Activated CD4-positive, CD25-positive, alpha-beta regulatory T cell treated with anti-CD3 and anti-CD28 coated beads, Interleukin-2, amount 50 U/mL, for 16 hours (primary cell): ENCODE measurements at regions not wholly inside any gene's neighbourhood (a gene's known extent, or its start where the extent isn't known, plus 50 kb on each side); places are given as distances from the start of the nearest gene placed in this dataset.

Source experiments
- DNase-seq: peaks from one replicate; pipeline ENCODE4 v3.0.0-alpha.2; 2020; ENCODE audit warnings: low read depth, low spot score

DNA sequence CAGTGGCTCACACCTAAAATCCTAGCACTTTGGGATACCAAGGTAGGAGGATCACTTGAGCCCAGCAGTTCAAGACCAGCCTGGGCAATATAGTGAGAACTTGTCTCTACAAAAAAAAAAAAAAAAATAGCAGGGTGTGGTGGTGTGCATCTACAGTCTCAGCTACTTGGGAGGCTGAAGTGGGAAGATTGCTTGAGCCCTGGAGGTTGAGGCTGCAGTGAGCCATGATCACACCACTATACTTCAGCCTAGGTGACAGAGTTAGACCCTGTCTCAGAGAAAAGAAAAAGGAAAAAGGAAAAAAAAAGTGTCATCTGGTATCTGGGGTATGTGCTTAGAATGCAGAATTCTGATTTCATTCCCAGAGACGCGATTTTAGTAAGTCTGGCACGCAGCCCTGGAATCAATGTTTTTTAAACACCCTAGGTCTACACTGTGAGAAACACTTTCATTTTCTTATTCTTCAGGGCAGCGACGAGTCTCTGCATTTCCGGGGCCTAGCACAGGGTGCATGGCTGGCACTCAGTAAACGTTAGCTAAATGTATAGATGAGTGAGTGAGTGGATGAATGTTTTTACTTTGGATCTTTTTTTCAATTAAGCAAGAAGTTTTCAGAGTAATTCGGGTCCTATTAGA is 243.8 kb upstream of the PWP1 start:
- DNase-seq = no peak

DNA sequence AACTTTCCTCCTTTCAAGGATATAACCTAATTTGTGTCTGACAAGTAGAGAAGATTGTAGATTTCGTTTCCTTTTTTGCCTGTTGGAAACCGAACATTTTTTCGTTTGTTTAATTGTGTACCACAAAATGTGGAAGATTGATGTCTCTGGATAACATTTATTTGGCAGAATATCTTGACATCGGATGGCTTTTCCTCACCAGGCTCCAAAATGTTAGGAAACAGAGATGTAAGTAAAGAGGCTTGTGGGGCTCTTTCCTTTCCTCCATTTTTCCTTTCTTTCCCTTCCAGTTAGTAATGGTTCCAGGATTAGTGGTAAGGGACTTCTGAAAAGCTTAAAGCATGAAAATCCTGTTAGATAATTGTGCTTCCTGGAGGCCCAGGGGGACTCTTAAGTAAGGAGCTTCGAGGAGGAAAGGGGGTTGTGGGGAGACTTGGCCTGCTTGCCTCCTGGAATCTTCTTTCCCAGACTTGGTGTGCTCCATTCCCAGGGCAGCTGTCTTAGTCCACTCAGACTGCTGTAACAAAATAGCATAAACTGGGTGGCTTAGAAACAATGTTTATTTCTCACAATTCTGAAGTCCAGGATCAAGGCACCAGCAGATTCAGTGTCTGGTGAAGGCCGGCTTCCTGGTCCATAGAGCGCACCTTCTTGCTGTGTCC is 243.1 kb upstream of the PWP1 start:
- DNase-seq = no peak

DNA sequence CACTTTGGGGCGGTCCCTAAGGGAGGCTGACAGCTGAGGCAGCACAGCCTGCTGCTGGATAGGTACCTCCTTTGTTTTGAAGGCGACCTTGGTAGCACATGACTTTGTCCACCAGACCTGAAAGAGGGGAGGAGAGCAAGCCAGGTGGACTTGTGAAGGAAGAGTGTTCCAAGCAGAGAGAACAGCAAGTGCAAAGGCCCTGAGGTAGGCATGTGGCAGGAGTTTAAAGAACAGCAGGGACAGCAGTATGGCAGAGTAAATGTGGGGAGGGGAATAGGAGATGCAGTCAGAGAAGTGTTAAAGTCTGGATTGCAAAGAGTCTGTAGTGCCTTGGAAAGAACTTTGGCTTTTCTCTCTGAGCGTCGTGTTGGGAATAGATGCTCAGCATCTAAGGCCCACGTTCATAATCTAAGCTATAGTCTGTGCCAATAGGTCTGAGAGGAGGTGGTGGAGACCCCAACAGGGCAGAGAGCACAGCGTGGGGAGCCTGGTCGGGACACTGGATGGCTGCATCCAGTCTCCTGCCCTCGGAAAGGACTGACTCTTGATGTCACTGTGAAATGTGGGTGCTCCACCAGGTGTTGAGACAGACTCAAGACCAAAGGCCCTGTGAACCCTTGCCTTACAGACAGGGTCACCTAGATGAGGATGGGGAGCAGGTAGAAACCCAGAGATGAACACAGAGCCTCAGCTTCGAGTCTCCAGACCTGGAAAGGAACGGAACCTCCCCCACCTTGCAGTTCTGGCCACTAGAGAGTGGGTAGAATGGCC is 242.1 kb upstream of the PWP1 start:
- no peak for DNase-seq

DNA sequence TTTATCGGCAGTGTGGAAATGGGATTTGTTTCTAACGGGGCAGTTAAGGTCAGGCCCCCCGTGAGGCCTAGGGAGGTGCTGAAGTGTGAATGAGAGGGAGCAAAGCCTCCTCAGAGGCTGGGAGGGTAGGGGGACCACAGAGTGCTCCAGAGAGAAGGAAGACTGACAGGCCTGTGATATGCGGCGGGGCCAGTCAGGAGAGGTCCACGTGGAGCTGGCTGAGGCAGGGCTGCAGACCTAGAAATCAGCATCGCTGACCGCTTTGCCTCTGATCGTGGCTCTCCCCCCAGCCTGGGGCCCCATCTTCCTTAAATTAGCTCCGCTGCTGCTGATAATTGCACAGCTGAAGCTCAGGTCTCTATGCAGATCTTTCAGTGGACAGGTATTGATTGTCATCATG is 240.8 kb upstream of the PWP1 start:
- no peak for DNase-seq

DNA sequence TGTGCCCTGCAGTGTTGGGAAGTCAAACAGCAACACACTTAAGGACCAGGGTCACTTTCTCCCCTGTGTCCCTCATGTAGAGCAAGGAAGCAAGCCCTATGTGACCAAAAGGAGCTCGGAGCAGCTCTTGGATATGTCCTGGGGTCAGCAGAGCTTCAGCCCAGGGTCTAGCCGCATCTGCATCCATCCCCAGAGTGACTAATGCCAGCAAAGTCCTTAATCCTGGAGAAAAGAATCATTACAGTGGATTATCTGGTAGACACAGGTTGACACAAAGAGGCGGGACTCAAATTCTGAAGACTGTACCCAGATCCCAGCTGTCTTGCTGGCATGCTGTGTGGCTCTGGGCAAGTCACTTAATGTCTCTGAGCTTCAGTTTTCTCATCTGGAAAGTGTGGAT is 239.1 kb upstream of the PWP1 start:
- DNase-seq = no peak

DNA sequence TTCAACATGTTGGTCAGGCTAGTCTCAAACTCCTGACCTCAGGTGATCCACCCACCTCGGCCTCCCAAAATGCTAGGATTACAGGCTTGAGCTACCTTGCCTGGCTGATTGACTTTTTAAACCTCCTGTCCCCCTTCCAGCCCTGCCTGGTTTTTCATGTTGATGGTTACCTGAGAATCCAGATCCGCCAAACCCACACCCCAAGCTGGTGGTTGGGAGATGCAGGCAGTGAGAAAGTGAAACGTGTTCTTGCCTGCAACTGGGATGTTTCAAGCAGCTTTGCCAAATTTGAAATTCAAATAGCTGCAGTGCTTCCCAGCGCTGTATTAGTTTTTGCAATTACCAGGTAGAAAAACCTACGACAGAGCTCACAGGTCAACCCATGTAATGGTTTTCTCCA is 238.3 kb upstream of the PWP1 start:
- no peak for DNase-seq

DNA sequence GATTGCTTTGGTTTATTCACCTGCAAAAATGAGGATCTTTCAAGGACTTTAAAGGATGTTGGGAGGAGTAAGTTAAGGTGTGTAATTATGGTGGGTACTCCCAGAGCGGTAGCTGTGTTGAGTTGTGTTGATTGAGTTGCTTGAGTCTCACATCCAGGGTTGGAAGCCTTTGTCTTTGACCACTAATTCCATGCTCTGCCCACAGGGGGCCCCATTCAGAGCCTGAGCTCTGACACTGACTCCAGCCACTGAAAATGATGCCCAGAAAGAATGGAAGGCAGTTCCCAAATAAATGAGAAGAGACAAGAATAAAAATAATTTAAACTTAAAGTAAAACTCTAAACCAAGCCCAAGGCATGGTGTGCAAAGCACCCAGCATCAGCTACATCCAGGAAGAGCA is 237.4 kb upstream of the PWP1 start:
- DNase-seq = no peak

DNA sequence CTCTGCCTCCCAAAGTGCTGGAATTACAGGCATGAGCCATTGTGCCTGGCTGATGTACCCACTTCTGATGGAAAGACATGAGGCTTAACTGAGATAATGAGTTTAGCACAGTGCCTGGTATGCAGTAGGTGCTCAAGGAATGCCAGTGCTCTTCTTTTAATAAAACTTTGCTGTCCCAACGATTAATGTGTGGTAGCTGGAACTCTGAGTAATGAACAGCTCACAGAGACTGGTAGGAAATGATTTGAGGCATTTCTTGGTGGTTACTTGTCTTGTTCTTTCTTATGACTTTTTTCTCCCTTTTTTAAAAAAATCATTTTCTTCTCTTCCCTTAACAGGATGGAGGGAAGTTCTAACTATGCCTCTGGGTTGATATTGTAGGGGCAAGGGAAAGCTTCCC is 235.7 kb upstream of the PWP1 start:
- DNase-seq = no peak

DNA sequence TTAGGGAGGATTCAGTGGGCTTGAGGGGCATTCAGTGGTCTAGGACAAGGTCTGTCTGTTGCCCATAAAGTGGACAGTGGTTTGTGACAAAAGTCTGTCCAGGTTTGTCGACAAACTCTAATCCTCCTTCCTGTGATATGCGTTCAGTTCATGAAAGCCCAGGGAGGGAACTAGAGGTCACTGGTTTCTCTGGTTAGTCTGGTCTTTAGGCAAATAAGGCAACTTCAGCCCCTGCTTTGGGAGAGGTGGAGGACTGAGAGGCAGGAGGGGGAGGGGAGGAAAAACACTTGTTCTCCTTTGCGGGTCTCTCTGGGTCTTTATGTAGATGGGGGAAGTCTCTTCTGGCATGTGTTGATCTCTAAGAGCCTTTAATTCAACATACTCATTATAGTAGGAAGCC is 235.1 kb upstream of the PWP1 start:
- DNase-seq = no peak

DNA sequence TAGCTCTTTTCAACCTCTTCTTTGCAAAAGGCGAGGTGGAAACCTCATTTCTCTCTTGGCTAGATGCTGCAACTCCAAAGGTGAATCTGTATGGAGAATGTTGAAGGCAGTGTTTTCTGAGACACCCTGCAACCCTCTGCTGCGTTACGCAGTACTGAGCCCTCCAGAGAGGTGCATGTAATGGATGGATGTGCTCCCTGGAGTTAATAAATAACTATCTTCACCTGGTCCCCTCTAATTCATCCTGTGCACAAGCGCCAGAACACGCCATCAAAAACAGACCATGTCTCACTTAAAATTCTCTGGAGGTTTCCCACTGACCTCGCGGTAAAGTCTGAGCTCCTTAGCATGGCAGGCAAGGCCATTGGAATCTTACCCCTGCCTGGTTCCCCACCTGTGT is 234.4 kb upstream of the PWP1 start:
- no peak for DNase-seq

DNA sequence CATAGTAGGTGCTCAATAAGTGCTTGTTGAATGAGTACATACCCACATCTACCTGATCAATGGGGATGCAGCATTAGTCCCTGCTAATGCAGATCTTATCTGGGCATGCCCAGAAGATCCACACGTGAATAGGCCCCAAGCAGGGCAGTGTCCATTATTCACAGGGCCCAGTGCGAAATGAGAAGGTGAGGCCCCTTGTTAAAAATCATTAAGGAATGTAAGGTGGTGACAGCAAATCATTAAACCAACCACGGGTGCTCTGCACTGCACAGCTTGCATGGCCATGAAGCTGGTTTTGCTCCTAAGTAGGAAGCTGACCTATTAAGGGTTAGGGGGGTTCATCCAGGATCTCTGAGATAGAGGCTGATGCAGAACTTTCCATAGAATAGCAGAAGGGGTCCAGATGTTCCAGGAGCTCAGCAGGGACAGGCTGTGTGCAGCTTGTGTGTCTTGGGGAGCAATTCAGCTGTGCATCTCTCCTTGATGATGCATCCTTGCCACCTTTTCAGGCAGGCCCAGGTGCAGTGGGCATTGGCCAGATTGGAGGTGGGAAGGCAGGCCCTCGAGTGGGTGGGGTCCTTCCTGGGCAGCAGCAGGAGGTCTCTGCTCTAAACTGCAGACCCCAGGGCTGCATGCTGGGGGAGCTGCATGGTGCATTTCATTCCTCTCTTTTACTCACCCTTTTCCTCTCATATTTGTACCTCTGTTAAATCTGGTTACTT is 231.3 kb upstream of the PWP1 start:
- DNase-seq = no peak

DNA sequence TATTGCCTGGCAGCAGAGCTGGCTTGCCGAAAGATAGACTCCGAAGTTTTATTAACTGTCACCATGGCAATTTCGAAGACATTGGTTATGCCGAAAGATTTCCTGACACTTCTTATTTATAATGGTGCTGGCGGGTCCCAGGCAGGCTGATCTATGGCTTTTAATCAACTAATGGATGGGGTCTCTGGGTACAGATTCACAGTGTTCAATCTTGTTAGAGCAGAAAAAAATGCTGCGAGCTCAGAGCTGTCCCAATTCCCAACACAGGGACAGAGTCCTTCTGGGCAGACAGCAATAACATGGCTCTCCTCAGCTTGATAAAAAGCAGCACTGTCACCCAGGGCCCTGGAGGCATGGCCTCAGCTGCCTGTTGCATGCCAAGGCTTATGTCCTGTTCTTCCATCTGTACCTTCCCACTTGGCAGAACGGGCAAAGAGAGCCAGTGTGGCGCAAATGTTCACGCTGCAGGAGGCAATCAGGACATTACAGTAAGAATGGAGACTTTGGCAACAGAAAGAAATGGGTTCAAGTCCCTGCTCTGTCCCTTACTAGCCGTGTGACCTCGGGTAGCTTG is 228.2 kb upstream of the PWP1 start:
- DNase-seq = no peak

DNA sequence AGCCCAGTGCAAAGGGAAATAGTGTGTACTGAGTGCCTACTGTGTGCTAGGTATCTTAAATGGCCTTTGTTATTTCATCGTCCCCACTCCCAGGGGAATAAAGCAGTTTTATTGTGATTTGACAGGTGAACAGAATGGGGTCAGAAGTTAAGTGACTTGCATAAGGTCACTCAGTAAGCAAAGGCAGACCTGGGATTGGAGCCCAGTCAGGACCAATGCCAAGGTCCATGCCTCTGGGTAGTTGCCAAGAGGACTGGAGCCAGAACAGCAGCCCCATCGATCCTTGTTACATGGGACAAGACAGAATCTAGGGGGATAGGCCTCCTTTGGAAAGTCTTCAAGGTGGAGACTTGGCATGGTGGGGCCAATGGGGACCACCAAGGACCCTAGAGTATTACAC is 227.4 kb upstream of the PWP1 start:
- DNase-seq = no peak

DNA sequence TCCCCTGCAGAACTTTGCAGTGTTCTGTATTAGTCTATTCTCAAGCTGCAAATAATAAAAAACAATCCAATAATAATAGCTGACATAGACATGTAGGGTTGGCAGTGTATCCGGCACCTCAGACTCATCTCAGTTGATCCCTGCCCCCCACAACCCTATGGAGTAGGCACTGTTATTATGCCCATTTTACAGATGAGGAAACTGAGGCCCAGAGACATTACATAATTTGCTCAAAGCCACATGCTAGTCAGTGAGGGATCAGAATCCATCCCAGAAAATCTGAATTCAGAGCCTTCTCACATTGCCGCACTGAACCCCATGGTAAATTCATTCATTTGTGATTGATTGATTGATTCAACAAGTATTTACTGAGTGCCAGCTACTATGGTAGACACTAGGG is 226.6 kb upstream of the PWP1 start:
- no peak for DNase-seq

DNA sequence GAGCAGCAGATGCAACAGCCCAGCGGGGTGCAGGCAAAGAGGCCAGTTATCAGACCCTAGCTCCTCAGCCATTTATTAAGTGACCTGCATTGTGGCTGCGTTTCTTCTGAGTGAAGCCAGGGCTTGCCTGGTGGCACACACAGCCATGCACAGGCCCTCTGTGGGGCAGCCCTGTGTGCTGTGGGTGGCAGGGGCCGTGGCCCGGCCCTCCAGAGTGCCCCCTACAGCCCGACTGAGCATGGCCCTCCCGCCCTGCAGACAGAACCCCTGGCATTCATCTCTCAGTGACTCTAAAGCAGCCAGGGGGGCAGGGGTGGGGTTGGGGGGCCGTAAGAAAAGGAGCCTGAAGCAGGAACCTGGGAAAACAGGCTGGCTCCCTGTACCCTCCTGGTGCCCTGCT is 226.0 kb upstream of the PWP1 start:
- no peak for DNase-seq

DNA sequence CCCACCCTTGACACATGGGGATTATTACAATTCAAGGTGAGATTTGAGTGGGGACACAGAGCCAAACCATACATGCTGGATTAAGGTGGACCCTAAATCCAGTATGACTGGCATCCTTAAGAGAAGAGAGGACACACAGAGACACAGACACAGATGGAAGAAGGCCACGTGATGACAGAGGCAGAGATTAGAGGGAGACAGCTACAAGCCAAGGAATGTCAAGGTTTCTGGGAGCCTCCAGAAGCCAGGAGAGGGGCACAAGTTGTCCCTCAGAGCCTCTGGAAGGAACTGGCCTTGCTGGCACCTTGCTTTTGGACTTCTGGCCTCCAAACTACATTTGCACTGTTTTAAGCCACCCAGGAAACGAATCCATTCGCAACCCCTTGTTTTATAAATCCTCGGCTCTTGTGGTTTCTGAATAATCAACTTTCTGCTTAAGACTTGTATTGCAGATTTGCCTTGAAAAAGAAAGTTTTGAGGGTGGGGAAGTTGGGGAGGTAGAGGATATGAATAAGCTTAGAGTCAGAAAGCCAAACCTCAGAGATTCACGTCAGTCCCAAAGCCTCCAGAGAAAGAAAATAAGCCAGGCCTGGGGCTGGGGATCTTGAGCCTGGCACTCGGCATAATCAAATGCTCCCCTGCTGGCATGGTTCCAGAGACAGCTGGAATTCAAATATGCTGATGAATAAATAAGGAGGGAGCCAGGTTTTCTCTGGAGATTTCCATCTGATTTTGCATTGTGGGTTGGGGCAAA is 224.2 kb upstream of the PWP1 start:
- DNase-seq = no peak

DNA sequence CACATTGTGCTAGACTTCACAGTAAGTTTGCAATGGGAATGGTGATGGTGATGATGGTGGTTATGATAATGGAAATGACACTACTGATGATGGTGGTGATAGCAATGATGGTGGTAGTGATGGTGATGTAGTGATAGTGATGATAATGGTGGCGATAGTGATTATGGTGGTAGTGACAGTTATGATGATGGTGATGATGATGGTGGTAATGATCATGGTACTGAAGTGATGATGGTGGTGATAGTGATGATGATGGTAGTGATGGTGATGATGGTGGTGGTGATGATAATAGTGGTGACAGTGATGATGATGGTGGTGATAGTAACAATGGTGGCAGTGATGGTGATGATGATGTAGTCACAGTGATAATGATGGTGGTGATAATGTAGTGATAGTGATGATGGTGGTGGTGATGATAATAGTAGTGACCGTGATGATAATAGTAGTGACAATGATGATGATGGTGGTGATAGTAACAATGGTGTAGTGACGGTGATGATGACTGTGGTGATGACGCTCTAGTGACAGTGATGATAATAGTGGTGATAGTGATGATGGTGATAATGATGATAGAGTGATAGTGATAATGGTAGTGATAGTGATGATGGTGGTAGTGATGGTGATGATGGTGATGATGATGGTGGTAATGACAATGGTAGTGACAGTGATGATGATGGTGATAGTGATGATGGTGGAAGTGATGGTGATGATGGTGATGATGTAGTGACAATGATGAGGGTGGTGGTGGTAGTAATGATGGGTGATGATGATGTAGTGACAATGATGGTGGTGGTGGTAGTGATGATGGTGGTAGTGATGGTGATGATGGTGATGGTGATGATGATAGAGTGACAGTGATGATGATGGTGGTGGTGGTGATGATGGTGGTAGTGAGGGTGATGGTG is 222.9 kb upstream of the PWP1 start:
- DNase-seq = no peak

DNA sequence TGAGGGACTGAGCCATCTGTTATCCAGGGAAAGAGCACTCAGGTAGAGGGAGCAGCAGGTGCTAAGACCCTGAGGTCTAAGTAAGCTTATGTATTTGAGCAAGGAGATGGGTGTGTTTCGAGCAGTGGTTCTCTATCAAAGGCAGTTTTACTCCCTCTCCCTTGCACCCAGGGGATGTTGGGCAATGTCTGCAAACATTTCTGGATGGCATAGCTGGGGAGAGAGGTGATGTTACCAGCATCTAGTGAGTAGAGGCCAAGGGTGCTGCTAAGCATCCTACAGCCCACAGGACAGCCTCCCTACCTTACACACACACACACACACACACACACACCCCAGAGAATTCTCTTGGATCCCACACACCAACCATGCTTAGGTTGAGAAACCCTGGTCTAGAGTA is 221.0 kb upstream of the PWP1 start:
- no peak for DNase-seq

DNA sequence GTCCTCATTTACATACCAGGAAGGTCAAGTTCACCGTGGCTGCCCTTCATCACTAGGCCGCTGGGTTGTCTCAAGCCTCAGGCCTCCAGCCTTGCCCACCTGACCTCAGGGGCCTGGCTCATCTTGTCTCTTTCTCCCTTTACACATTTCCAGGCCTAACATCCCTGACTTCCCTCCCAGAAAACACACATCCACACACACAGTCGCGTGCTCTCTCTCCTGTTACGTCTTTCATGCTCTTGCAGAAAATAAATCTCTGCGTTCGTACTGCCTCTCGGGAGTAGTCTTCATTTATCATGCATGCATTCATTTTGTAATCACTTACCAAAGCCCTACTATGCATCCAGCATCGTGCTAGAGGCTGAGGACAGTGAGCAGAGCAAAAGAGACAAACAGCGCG is 220.0 kb upstream of the PWP1 start:
- DNase-seq = no peak

DNA sequence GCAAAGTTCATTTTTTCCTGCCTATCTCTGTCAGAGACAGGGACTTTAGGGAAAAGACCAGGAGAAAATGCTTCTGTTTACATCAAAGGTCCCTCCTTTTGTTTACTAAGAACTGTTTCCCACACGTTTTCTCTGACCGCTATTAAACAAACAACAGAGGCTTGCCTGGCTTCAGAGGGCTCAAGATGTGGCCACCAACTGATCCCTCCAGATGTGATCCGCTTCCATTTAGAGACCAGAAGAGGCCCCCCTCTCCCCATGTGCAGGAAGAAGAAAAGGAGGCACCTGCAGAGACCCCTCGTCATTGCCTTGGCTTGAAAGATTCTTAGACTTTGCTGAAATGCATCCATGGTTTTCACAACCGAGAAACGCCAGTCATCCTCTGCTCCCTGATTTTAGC is 217.9 kb upstream of the PWP1 start:
- no peak for DNase-seq
